ENCODE measurements at regions not wholly inside any gene's neighbourhood (a gene's known extent, or its start where the extent isn't known, plus 50 kb on each side); places are given as distances from the start of the nearest gene placed in this dataset.

DNA sequence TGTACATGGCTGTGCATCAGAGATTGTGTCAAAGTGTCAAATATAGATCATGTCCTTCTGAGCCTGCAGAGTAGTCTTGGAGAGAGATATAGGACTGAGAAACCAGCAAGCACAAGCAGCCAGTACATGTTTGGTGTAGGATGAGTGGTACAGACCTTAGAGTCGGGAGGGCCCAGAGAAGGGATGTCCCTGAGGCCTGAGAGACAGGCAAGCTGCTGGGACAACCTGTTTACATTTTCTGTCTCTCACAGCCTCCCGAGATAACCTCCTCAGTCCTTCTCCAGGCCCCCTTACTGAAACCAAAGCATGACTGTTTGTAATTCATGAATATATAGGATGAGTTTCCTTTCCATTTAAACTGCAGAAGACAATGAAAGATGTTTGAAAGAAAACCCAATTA lies 182.4 kb upstream of the STT3B start:
- Histone ChIP-seq H3K4me3 (no peak overlapping the region), H3K4me1 (no peaks in the 10 kb centered on the region), H3K4me2 (no peak overlapping the region), H3K9me3 (no peaks in the 10 kb centered on the region), H3K27ac (no peak overlapping the region)
- no peak for ATAC-seq
- ChIA-PET CTCF (interaction anchor here (1.1 kb wide), 1 partner anchor 25 kb away, joined by 3 read pairs; no protein-coding TSS in a partner anchor), POLR2A (no interaction called here)
- DNase-seq (ENCODE audit: low read depth in 1 of 2, low spot score in 1 of 2), result no peak
- FAIRE-seq, result no peak
- no peak for TF ChIP-seq HMGXB4 (CRISPR knock-in tag; IDR thresholded peaks at IDR 0.05; ENCODE audit: borderline replicate concordance)
- no peak for TF ChIP-seq FOXS1 (CRISPR knock-in tag; IDR thresholded peaks at IDR 0.05)
- TF ChIP-seq BCL3 (IDR thresholded peaks at IDR 0.05), result no peak
- no peak for TF ChIP-seq CHD2 (IDR thresholded peaks at IDR 0.05; ENCODE audit: low read length, partially characterized antibody)
- no peak for TF ChIP-seq KDM5A (IDR thresholded peaks at IDR 0.05)
- TF ChIP-seq ZNF302 (CRISPR knock-in tag; IDR thresholded peaks at IDR 0.05), result no peak
- WGBS (ENCODE audit: missing lambda C conversion rate), result 19% methylated on average over 2 of the region's 2 CpGs

DNA sequence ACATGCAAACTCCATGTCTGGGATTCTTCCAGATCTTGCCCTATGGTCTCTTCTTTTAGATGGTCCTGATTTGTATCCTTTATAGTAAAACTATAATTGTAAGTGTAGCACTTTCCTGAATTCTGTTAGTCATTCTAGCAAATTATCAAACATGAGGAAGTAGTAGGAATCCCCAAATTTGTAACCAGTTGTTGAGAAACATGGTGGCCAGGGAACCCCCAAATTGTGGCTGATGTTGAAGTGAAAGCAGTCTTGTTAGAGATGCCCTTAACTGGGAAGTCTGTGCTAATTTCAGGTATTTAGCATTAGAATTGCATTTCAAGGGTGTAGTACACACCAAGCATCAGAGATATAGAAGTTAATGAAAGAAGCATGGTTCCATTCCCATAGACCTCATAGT lies 180.4 kb upstream of the STT3B start:
- Histone ChIP-seq H3K4me2 (no peak overlapping the region), H3K27ac (no peak overlapping the region), H3K4me1 (0 out of 3 replicates have a peak, but pooled peaks cover 2% of the 10 kb centered on the region), H3K9me3 (no peaks in the 10 kb centered on the region), H3K4me3 (no peak overlapping the region)
- DNase-seq (ENCODE audit: low read depth in 1 of 2, low spot score in 1 of 2) (no peak), ATAC-seq (no peak), FAIRE-seq (no peak)
- POLR2A ChIA-PET, result no interaction called here
- CTCF ChIA-PET, result no interaction called here
- TF ChIP-seq KDM1A (IDR thresholded peaks at IDR 0.05; ENCODE audit: low read depth) (no peak), HMGXB4 (CRISPR knock-in tag; IDR thresholded peaks at IDR 0.05; ENCODE audit: borderline replicate concordance) (no peak), NFE2L2 (conservative IDR thresholded peaks at IDR 0.05; ENCODE audit: low read length) (no peak)

- DNase-seq (ENCODE audit: low read depth in 1 of 2, low spot score in 1 of 2) (no peak), FAIRE-seq (no peak), ATAC-seq (no peak)
- no peak overlapping the region for H3K27ac ChIP-seq
- no peak overlapping the region for H3K4me3 ChIP-seq
- no peaks in the 10 kb centered on the region for H3K9me3 ChIP-seq
- 67% methylated on average over 1 of the region's 1 CpG for WGBS (ENCODE audit: missing lambda C conversion rate)
- CTCF ChIA-PET, result no interaction called here
- H3K4me2 ChIP-seq, result no peak overlapping the region
- POLR2A ChIA-PET, result no interaction called here
- H3K4me1 ChIP-seq, result 0 out of 3 replicates have a peak, but pooled peaks cover 2% of the 10 kb centered on the region
- TF ChIP-seq HES2 (IDR thresholded peaks at IDR 0.05), result no peak
- TF ChIP-seq USF2 (IDR thresholded peaks at IDR 0.05), result no peak
- TF ChIP-seq KDM1A (IDR thresholded peaks at IDR 0.05; ENCODE audit: low read depth), result no peak
- TF ChIP-seq HOXA7 (CRISPR knock-in tag; IDR thresholded peaks at IDR 0.05), result no peak
- TF ChIP-seq KDM5A (IDR thresholded peaks at IDR 0.05), result no peak
- TF ChIP-seq TP53 (CRISPR knock-in tag; IDR thresholded peaks at IDR 0.05), result no peak
- no peak for TF ChIP-seq ZFP36 (IDR thresholded peaks at IDR 0.05; ENCODE audit: borderline replicate concordance, partially characterized antibody)
Measured at GRCh38 chr3:31353166-31353565, 179.6 kb upstream of the STT3B start.

DNA sequence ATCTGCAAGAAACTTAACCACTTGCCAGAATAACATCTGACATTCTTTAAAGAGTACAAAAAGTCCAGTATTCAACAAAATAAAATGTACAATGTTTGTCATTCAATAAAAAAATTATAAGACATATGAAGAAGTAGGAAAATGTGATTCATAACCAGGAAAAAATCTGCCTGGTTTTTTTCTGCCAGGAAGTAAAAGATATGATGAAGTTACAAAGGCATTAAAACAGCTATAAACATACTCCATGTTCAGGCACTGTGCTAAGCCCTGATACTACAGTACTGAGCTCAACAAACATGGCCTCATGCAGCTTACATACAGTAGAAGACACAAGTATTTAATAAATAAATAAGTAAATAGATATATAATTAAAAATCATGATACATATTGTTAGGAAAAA lies 178.4 kb upstream of the STT3B start:
- ChIA-PET POLR2A (no interaction called here), CTCF (no interaction called here)
- Histone ChIP-seq H3K4me1 (0 out of 3 replicates have a peak, but pooled peaks cover 2% of the 10 kb centered on the region), H3K27ac (no peak overlapping the region), H3K9me3 (no peaks in the 10 kb centered on the region), H3K4me2 (no peak overlapping the region), H3K4me3 (no peak overlapping the region)
- TF ChIP-seq ZC3H11A (IDR thresholded peaks at IDR 0.05), result no peak
- TF ChIP-seq ZSCAN20 (CRISPR knock-in tag; IDR thresholded peaks at IDR 0.05), result no peak
- TF ChIP-seq ESRRA (IDR thresholded peaks at IDR 0.05; ENCODE audit: borderline replicate concordance, low read length), result no peak
- no peak for TF ChIP-seq RNF2 (IDR thresholded peaks at IDR 0.05; ENCODE audit: borderline replicate concordance, low read depth)
- no peak for TF ChIP-seq RAD21 (conservative IDR thresholded peaks at IDR 0.05 in 1 of 2, IDR thresholded peaks at IDR 0.05 in 1 of 2)
- no peak for TF ChIP-seq HEYL (CRISPR knock-in tag; IDR thresholded peaks at IDR 0.05)
- no peak for TF ChIP-seq CEBPB (IDR thresholded peaks at IDR 0.05)
- no peak for TF ChIP-seq CBX2 (IDR thresholded peaks at IDR 0.05; ENCODE audit: borderline replicate concordance, low read depth)
- no peak for TF ChIP-seq KDM1A (IDR thresholded peaks at IDR 0.05; ENCODE audit: low read depth)
- TF ChIP-seq BHLHE40 (IDR thresholded peaks at IDR 0.05; ENCODE audit: low read depth, low read length), result no peak
- TF ChIP-seq EP300 (IDR thresholded peaks at IDR 0.05), result no peak
- TF ChIP-seq RCOR1 (IDR thresholded peaks at IDR 0.05; ENCODE audit: low read depth, low read length), result no peak
- no peak for TF ChIP-seq FOSL2 (IDR thresholded peaks at IDR 0.05)
- no peak for TF ChIP-seq FOSL2 (CRISPR knock-in tag; IDR thresholded peaks at IDR 0.05)
- TF ChIP-seq NFE2L2 (conservative IDR thresholded peaks at IDR 0.05; ENCODE audit: low read length), result no peak
- no peak for TF ChIP-seq MAZ (IDR thresholded peaks at IDR 0.05; ENCODE audit: borderline replicate concordance, low read depth, low read length)
- no peak for TF ChIP-seq HOXA7 (CRISPR knock-in tag; IDR thresholded peaks at IDR 0.05)
- DNase-seq (ENCODE audit: low read depth in 1 of 2, low spot score in 1 of 2), result no peak
- no peak for ATAC-seq
- FAIRE-seq, result no peak

Data from A549 (cell line).